HUDEP-2 (cell line): ENCODE measurements at regions not wholly inside any gene's neighbourhood (a gene's known extent, or its start where the extent isn't known, plus 50 kb on each side); places are given as distances from the start of the nearest gene placed in this dataset.
"Not testable (repeated sequence)": the region's sequence is repeated elsewhere in the genome, so short reads cannot be mapped to it uniquely, and the experiment has no call there.

ENCODE experiments used
- DNase-seq, 76 experiments: peaks; one replicate each; lab custom pipeline; 2025; ENCODE audit not compliant: unreplicated experiment in 76 of 76; lab: John Stamatoyannopoulos, UW

GRCh38 chr12:46629331-46630229, 196.2 kb downstream of the SLC38A4 start:
- no peak for DNase-seq

DNA sequence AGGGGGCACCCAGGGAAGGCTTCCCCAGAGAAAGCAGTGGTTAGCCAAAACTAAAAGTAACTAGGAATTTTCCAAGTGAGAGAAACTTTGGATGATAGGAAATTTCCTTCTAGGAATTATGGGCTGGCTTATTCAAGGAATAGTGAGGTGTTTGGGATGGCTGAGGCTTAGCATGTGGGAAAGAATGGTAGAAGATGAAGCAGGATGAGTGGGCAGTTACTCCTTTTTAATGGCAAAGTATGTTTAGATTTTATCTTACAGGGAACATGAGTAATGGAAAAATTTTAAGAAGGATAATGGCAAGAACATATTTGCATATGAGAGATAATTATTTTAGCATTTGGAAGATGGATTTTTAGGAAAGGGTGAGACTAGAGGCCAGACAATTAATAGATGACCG, 197.6 kb downstream of the SLC38A4 start:
- no peak for DNase-seq

GRCh38 chr12:46627686-46628085, 198.1 kb downstream of the SLC38A4 start:
- no peak for DNase-seq

- not testable (repeated sequence) for DNase-seq
Observed at GRCh38 chr12:46619474-46619873, 206.3 kb downstream of the SLC38A4 start.

DNA sequence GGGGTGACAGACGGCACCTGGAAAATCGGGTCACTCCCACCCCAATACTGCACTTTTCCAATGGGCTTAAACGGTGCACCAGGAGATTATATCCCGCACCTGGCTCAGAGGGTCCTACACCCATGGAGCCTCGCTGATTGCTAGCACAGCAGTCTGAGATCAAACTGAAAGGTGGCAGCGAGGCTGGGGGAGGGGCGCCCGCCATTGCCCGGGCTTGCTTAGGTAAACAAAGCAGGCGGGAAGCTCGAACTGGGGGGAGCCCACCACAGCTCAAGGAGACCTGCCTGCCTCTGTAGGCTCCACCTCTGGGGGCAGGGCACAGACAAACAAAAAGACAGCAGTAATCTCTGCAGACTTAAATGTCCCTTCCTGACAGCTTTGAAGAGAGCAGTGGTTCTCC, 208.1 kb downstream of the SLC38A4 start:
- DNase-seq, result not testable (repeated sequence)

DNA sequence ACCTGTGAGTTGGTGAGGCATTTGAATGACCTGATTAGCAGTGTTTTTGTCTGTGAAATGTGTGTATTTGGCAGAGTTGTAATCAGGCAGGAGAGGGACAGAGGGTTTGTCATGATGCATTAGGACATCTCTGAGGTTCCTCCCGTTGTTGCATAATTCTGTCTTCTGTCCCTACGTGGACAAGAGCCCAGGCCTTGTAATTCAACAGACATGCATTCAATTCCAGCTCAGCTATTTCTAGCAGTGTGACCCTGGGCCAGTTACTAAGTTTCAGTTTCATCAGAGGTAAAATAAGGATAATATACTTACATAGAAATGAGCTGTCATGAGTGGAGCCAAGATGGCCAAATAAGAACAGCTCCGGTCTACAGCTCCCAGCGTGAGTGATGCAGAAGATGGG, 208.6 kb downstream of the SLC38A4 start:
- no peak for DNase-seq

- DNase-seq, result no peak
Observed at GRCh38 chr12:46610754-46611153, 215.0 kb downstream of the SLC38A4 start.

DNA sequence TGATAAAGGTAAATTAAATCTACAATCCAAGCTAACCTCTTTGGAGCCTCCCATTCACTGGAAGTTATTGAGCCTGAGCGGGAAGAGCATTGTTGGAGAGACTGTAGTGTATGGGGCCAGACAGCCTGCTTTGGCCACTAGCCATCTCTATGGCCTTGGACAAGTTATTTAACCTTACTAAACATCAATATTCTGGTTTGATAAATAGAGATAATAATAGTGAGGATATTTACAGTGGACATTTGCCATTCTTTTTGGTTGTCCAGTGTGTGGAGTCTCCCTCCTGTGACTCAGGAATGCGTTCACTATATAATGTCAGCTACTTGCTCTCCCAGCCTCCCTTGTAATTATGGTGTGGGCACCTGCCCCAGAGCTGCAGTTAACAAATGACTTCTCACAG, 216.1 kb downstream of the SLC38A4 start:
- DNase-seq, result no peak

DNA sequence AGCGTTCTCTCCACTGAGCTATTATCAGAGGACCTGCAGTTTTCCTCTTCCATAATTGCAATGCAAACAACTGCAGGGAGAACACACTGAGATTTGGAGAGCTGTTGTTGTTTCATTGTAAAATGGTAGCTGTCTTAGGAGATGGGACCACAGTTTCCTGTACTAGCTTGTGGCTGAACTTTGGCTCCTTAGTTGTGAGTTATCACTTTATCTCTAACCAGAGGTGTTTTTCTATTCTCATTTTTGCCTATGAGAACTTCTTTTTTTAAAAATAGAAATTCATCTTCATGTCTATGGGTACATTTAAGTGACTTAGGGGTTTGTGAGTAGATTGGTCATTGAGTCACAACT, 216.5 kb downstream of the SLC38A4 start:
- DNase-seq, result no peak

DNA sequence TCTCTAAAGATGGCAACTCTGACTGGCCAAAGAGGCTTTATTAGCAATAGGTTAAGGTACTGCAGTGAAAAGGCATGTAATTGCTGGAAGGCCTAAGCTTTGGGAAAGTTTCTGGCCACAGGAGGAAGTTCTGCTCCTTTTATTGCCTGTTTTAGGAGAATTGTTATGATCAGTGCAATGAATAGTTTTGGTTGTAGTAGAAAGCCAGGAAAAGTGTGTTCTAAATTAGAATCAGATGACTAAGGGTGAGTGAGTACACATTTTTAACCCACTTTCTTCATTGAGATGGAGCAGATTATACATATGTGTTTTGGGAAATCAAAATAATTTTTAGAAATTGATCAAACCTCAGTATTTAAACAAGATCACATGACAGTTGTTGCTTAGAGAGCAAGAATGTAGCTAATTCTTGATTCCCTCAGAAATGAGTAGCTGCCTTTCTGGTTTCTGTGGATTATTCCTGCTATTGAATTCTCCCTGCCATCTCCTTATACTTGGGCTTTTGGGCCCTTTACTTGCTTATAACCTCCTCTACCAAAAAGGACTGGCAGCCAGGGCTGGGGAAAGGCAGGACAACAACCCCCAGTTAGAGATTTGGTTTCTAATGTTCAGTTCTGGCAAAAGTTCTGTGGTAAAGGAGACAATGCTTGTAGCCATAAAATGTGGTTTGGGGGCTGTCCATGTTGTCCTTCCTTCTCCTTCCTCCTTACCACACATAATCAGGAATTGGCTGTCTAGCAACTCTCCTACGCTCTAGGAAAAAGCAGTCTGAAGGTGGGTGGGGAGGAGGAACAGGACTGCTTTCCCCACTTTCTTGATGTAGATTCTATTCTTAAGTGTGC, 217.1 kb downstream of the SLC38A4 start:
- DNase-seq, result no peak

DNA sequence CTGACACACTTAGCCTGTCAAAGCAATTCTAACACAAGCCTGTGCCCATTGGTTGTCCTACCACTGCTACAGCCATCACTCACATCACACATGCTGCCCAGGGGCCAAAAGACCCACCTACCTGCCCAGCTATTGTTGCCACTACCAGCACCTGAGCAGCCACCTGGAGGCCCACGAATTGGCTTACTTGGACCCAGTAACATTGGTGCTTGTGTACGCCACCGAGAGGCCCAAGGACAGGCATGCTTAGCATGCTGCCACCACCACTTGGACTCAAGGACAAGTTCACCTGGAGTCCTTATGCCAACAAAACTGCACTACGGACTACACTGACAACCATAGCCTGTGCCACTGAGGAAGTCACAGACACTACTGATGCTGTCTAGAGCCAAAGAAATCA, 221.1 kb downstream of the SLC38A4 start:
- DNase-seq, result no peak

DNA sequence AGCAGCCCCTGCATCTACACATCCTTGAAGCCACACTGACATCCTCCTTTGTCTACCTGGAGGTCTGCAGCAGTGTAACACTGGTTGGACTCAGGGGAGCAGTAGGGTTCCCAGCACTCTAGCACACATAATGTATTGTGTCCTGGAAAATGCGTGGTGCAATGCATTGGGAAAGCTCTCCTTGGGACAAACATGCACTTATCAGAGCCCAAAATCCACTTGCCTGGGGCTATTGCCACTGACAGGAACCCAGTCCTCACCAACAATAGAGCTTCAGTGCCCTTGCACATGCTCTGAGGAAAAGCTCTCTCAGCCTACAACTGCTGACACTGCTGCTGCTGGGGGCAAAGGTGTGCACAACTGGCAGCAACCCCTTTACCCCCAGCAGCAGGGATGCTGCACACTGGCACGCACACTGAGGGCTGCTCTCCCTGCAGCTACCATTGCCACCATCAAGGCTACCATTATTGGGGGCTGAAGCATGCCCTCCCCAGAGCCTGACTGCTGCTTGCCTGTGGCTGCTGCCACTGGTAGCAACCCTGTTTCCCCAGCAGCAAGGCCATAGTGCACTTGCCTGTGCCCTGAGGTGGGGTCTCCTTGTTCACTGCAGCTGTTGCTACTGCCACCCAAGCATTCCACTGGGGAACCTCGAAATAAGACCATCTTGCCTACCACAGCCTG, 221.9 kb downstream of the SLC38A4 start:
- no peak for DNase-seq

DNA sequence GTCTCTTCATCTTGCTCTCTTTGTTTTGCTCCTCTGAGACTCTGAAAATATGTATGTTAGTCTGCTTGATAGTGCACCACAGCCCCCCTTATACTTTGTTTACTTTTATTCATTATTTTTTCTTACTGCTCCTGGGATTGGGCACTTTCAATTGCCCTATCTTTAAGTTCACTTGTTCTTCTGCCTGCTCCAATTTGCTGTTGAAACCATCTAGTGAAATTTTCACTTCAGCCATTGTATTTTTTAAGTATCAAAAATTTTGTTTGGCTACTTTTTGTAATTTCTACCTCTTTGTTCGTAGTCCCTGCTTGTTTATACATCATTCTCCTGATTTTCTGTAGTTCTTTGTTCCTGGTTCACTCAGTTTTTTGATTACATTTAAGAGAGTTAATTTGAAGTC, 223.3 kb downstream of the SLC38A4 start:
- DNase-seq, result no peak

- no peak for DNase-seq
Observed at GRCh38 chr12:46590991-46591703, 218.6 kb upstream of the SLC38A2 start.

GRCh38 chr12:46585854-46586621, 213.5 kb upstream of the SLC38A2 start:
- DNase-seq, result peak in 2 of 76 experiments; percentile 1 to 2

DNA sequence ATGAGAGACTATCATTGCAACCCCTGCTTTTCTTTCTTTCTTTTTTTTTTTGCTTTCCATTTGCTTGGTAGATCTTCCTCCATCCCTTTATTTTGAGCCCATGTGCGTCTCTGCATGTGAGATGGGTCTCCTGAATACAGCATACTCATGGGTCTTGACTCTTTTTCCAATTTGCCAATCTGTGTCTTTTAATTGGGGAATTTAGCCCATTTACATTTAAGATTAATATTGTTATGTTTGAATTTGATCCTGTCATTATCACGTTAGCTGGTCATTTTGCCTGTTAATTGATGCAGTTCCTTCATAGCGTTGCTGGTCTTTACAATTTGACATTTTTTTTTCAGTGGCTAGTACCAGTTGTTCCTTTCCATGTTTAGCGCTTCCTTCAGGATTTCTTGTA, 211.5 kb upstream of the SLC38A2 start:
- DNase-seq, result not testable (repeated sequence)

GRCh38 chr12:46581990-46582389, 209.4 kb upstream of the SLC38A2 start:
- DNase-seq, result not testable (repeated sequence)

DNA sequence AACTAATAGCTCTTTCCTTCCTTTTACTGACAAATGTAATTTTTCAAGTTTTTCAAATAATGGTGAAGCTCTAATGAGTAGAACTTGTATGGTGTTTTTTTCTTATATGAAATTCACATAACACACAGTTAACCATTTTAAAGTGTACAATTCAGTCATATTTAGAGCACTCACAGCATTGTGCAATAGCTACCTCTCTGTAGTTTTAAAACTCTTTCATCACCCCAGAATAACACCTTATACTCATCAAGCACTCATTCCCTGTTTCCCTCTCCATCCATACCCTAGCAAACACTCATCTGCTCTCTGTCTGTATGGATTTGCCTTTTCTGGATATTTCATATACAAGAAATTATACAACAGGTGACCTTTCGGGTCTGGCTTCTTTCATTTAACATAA, 207.9 kb upstream of the SLC38A2 start:
- no peak for DNase-seq

GRCh38 chr12:46579474-46579873, 206.9 kb upstream of the SLC38A2 start:
- no peak for DNase-seq
